HK-2 (cell line): ENCODE measurements at regions not wholly inside any gene's neighbourhood (a gene's known extent, or its start where the extent isn't known, plus 50 kb on each side); places are given as distances from the start of the nearest gene placed in this dataset.

ENCODE experiments used
- DNase-seq: peaks from one replicate; pipeline ENCODE4 v3.0.0-alpha.2; 2018; ENCODE audit not compliant: unreplicated experiment

GRCh38 chr3:115524549-115524948 lies 98.8 kb upstream of the GAP43 start:
- no peak for DNase-seq

- DNase-seq, result no peak
These were observed 97.6 kb upstream of the GAP43 start for GRCh38 chr3:115525731-115526130.

GRCh38 chr3:115533218-115533617 lies 90.1 kb upstream of the GAP43 start:
- DNase-seq, result no peak

- no peak for DNase-seq
These were observed 87.1 kb upstream of the GAP43 start for GRCh38 chr3:115536171-115536570.

GRCh38 chr3:115537669-115538068 lies 85.6 kb upstream of the GAP43 start:
- DNase-seq, result no peak

GRCh38 chr3:115547207-115547606 lies 76.1 kb upstream of the GAP43 start:
- no peak for DNase-seq

GRCh38 chr3:115548611-115549010 lies 74.7 kb upstream of the GAP43 start:
- no peak for DNase-seq

GRCh38 chr3:115549071-115549470 lies 74.2 kb upstream of the GAP43 start:
- DNase-seq, result no peak

GRCh38 chr3:115550285-115550761 lies 73.0 kb upstream of the GAP43 start:
- no peak for DNase-seq

- DNase-seq, result no peak
These were observed 72.3 kb upstream of the GAP43 start for GRCh38 chr3:115551016-115551415.

- DNase-seq, result no peak
These were observed 71.3 kb upstream of the GAP43 start for GRCh38 chr3:115552007-115552406.

GRCh38 chr3:115553796-115554486 lies 69.4 kb upstream of the GAP43 start:
- no peak for DNase-seq

- no peak for DNase-seq
These were observed 68.9 kb upstream of the GAP43 start for GRCh38 chr3:115554487-115554807.

- DNase-seq, result no peak
These were observed 60.6 kb upstream of the GAP43 start for GRCh38 chr3:115562636-115563267.

GRCh38 chr3:115563984-115564383 lies 59.3 kb upstream of the GAP43 start:
- no peak for DNase-seq

GRCh38 chr3:115571413-115571812 lies 51.9 kb upstream of the GAP43 start:
- DNase-seq, result no peak
